H9 (cell line): ENCODE measurements at regions not wholly inside any gene's neighbourhood (a gene's known extent, or its start where the extent isn't known, plus 50 kb on each side); places are given as distances from the start of the nearest gene placed in this dataset.

Experiments
- DNase-seq: peaks from one replicate; pipeline ENCODE4 v3.0.0-alpha.2; 2017
- H2AFZ ChIP-seq: one replicate; pipeline ENCODE4 v1.6.1; 2013; ENCODE audit warnings: mild to moderate bottlenecking, low read length, control low read depth, moderate library complexity
- H2AK5ac ChIP-seq: 2 replicates; pipeline ENCODE4 v1.6.1; 2013; ENCODE audit warnings: low read length, control low read depth, mixed read lengths; ENCODE audit not compliant: insufficient read length
- H2BK120ac ChIP-seq: one replicate; pipeline ENCODE4 v1.6.1; 2013; ENCODE audit warnings: low read depth, mild to moderate bottlenecking, low read length, control low read depth, inconsistent platforms; ENCODE audit not compliant: poor library complexity, severe bottlenecking
- H2BK12ac ChIP-seq: 2 replicates; pipeline ENCODE4 v1.6.1; 2013; ENCODE audit warnings: low read length, control low read depth, mixed read lengths, low read depth; ENCODE audit not compliant: insufficient read length
- H2BK15ac ChIP-seq: 2 replicates; pipeline ENCODE4 v1.6.1; 2013; ENCODE audit warnings: low read depth, low read length, control low read depth
- H2BK20ac ChIP-seq: one replicate; pipeline ENCODE4 v1.6.1; 2013; ENCODE audit warnings: low read depth, mild to moderate bottlenecking, low read length, control low read depth, inconsistent platforms; ENCODE audit not compliant: poor library complexity, severe bottlenecking
- H2BK5ac ChIP-seq: 2 replicates; pipeline ENCODE4 v1.6.1; 2013; ENCODE audit warnings: low read length, control low read depth, mixed read lengths; ENCODE audit not compliant: insufficient read length
- H3K14ac ChIP-seq: 2 replicates; pipeline ENCODE4 v1.6.1; 2013; ENCODE audit warnings: low read length, control low read depth; ENCODE audit not compliant: insufficient read depth
- H3K18ac ChIP-seq: 2 replicates; pipeline ENCODE4 v1.6.1; 2013; ENCODE audit warnings: low read depth, mild to moderate bottlenecking, mixed read lengths, low read length, control low read depth; ENCODE audit not compliant: insufficient read length
- H3K23ac ChIP-seq: 2 replicates; pipeline ENCODE4 v1.6.1; 2013; ENCODE audit warnings: low read length, control low read depth, mixed read lengths, low read depth; ENCODE audit not compliant: insufficient read length
- H3K23me2 ChIP-seq: 2 replicates; pipeline ENCODE4 v1.6.1; 2013; ENCODE audit warnings: low read depth, mild to moderate bottlenecking, mixed read lengths, low read length, control low read depth; ENCODE audit not compliant: insufficient read length, poor library complexity, severe bottlenecking
- H3K27ac ChIP-seq: 2 replicates; pipeline ENCODE4 v1.5.1; 2013; ENCODE audit warnings: low read length, control low read depth, mixed read lengths, low read depth; ENCODE audit not compliant: insufficient read length
- H3K27me3 ChIP-seq: 2 replicates; pipeline ENCODE4 v1.6.1; 2013; ENCODE audit warnings: low read length, control low read depth, inconsistent platforms; ENCODE audit not compliant: insufficient read depth
- H3K4ac ChIP-seq: 2 replicates; pipeline ENCODE4 v1.6.1; 2013; ENCODE audit warnings: low read depth, mild to moderate bottlenecking, control low read depth, inconsistent platforms, low read length, moderate library complexity
- H3K4me1 ChIP-seq: 2 replicates; pipeline ENCODE4 v1.6.1; 2013; ENCODE audit warnings: low read length, control low read depth, inconsistent platforms; ENCODE audit not compliant: insufficient read depth
- H3K4me2 ChIP-seq: 2 replicates; pipeline ENCODE4 v1.6.1; 2013; ENCODE audit warnings: low read length, control low read depth, mixed read lengths; ENCODE audit not compliant: insufficient read length, insufficient read depth
- H3K56ac ChIP-seq: 2 replicates; pipeline ENCODE4 v1.6.1; 2013; ENCODE audit warnings: low read depth, mild to moderate bottlenecking, mixed read lengths, low read length, control low read depth; ENCODE audit not compliant: insufficient read length
- H3K79me1 ChIP-seq: 2 replicates; pipeline ENCODE4 v1.6.1; 2013; ENCODE audit warnings: low read depth, mild to moderate bottlenecking, moderate library complexity, low read length, control low read depth, inconsistent platforms; ENCODE audit not compliant: insufficient read depth, poor library complexity, severe bottlenecking
- H3K79me2 ChIP-seq: 2 replicates; pipeline ENCODE4 v1.6.1; 2013; ENCODE audit warnings: low read length, control low read depth, inconsistent platforms; ENCODE audit not compliant: insufficient read depth
- H3K9ac ChIP-seq: 2 replicates; pipeline ENCODE4 v1.6.1; 2013; ENCODE audit warnings: low read length, control low read depth, mixed read lengths; ENCODE audit not compliant: insufficient read length; ENCODE audit errors: extremely low read depth
- H3K9me3 ChIP-seq: one replicate; pipeline ENCODE4 v1.6.1; 2013; ENCODE audit warnings: low read depth, low read length, inconsistent platforms; ENCODE audit not compliant: control insufficient read depth
- H3T11ph ChIP-seq: one replicate; pipeline ENCODE4 v1.6.1; 2013; ENCODE audit warnings: mild to moderate bottlenecking, low read length, control low read depth, inconsistent platforms
- H4K20me1 ChIP-seq: one replicate; pipeline ENCODE4 v1.6.1; 2013; ENCODE audit not compliant: control insufficient read depth, insufficient read length, insufficient read depth
- H4K5ac ChIP-seq: 2 replicates; pipeline ENCODE4 v1.6.1; 2013; ENCODE audit warnings: low read depth, mild to moderate bottlenecking, mixed read lengths, low read length, control low read depth; ENCODE audit not compliant: insufficient read length
- H4K8ac ChIP-seq: replicated peaks from 2 replicates; pipeline ENCODE4 v1.6.1; 2013; ENCODE audit warnings: low read length, control low read depth, mixed read lengths, low read depth; ENCODE audit not compliant: insufficient read length
- H4K91ac ChIP-seq: 2 replicates; pipeline ENCODE4 v1.6.1; 2013; ENCODE audit warnings: low read depth, mild to moderate bottlenecking, moderate library complexity, mixed read lengths, low read length, control low read depth; ENCODE audit not compliant: insufficient read length
- H3K27ac Mint-ChIP-seq, 3 experiments: 2 replicates in 2 of 3; 3 replicates in 1 of 3; pipeline ENCODE4 v1.8.0; 2020 to 2021; ENCODE audit warnings: mixed read lengths in 3 of 3, mild to moderate bottlenecking in 1 of 3, moderate library complexity in 1 of 3
- H3K27me3 Mint-ChIP-seq: 2 replicates; pipeline ENCODE4 v1.8.0; 2021; ENCODE audit warnings: low read depth, mild to moderate bottlenecking, moderate library complexity, mixed read lengths
- H3K36me3 Mint-ChIP-seq, 3 experiments: 2 replicates in 2 of 3; 3 replicates in 1 of 3; pipeline ENCODE4 v1.8.0; 2020 to 2021; ENCODE audit warnings: low read depth in 3 of 3, mixed read lengths in 3 of 3; ENCODE audit not compliant: insufficient read depth in 1 of 3
- H3K4me1 Mint-ChIP-seq, 2 experiments: 2 replicates each; pipeline ENCODE4 v1.8.0; 2020; ENCODE audit warnings: mixed read lengths in 2 of 2
- H3K4me3 Mint-ChIP-seq, 2 experiments: 2 replicates in 1 of 2; 3 replicates in 1 of 2; pipeline ENCODE4 v1.8.0; 2020 to 2021; ENCODE audit warnings: mild to moderate bottlenecking in 2 of 2, mixed read lengths in 2 of 2, moderate library complexity in 1 of 2
- H3K9me3 Mint-ChIP-seq, 2 experiments: 2 replicates in 1 of 2; 3 replicates in 1 of 2; pipeline ENCODE4 v1.8.0; 2020; ENCODE audit warnings: mild to moderate bottlenecking in 2 of 2, mixed read lengths in 2 of 2, moderate library complexity in 1 of 2
- WGBS: extraction: QIAGEN DNeasy Blood & Tissue Kit; methylation state at CpG from one replicate; pipeline ENCODE4 v1.1.7; 2013; ENCODE audit warnings: missing lambda C conversion rate, low lambda C conversion rate, mixed read lengths; ENCODE audit not compliant: insufficient read length; ENCODE audit errors: extremely low coverage; 5-methylcytosine and 5-hydroxymethylcytosine counted together
- TF ChIP-seq, protein P1 (sequence below): fragments of 200-600 bp; sonication (generic); conservative IDR thresholded peaks from 3 replicates; pipeline ENCODE4 v1.8.0; 2021; ENCODE audit warnings: antibody characterized with exemption, mild to moderate bottlenecking

DNA sequence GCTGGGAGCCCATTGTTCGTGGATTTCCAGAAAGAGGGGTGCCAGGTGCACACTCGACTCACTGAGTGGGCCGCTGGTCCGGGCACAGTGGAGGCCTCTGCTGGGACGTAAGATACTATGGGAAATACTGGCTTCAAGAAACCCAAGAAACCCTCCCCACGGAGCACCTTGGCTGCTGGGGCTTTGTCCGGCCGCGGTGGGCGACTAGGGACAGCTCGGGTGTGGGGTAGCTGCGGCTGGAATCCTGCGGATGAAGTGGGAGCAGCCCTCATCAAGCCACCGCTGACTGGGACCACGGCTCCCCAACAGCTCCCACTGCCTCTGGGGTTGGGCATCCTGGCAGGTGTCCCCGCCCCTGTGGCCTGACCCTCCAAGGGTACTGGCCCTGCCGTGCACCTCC, 69.5 kb upstream of the GATA5 start:
- Histone ChIP-seq H3K27me3 (no peaks in the 10 kb centered on the region), H3K79me2 (no peaks in the 10 kb centered on the region), H3K23ac (no peak overlapping the region), H2BK15ac (no peak overlapping the region), H4K91ac (no peak overlapping the region), H3K27ac (no peak overlapping the region), H3K4me1 (no peaks in the 10 kb centered on the region; the same call in 1 of the 2 replicates), H2AK5ac (no peak overlapping the region), H2BK120ac (no peak overlapping the region), H3K56ac (no peak overlapping the region), H3K4ac (no peak overlapping the region), H3K18ac (no peak overlapping the region), H4K5ac (no peak overlapping the region), H2BK5ac (no peak overlapping the region), H2BK12ac (no peak overlapping the region), H3K9ac (no peak overlapping the region), H3T11ph (no peak overlapping the region), H3K79me1 (no peaks in the 10 kb centered on the region), H3K23me2 (no peaks in the 10 kb centered on the region), H4K8ac (no peak overlapping the region), H2AFZ (no peak overlapping the region), H3K14ac (no peak overlapping the region; the same call in 1 of the 2 replicates), H3K9me3 (no peaks in the 10 kb centered on the region), H4K20me1 (no peaks in the 10 kb centered on the region), H3K4me2 (no peak overlapping the region), H2BK20ac (no peak overlapping the region)
- no peak for DNase-seq
- no peak overlapping the region for H3K4me3 Mint-ChIP-seq
- H3K4me1 Mint-ChIP-seq, result peaks cover 0 to 3% of the 10 kb centered on the region in 2 experiments; a peak in 1 of 4 replicates
- H3K36me3 Mint-ChIP-seq, result peaks cover 0 to 5% (median 0%) of the 10 kb centered on the region in 3 experiments; a peak in 1 of 7 replicates
- H3K27ac Mint-ChIP-seq, result no peak overlapping the region
- peaks cover 3 to 5% of the 10 kb centered on the region in 2 experiments; a peak in 4 of 5 replicates for H3K9me3 Mint-ChIP-seq
- TF ChIP-seq, protein P1, sequence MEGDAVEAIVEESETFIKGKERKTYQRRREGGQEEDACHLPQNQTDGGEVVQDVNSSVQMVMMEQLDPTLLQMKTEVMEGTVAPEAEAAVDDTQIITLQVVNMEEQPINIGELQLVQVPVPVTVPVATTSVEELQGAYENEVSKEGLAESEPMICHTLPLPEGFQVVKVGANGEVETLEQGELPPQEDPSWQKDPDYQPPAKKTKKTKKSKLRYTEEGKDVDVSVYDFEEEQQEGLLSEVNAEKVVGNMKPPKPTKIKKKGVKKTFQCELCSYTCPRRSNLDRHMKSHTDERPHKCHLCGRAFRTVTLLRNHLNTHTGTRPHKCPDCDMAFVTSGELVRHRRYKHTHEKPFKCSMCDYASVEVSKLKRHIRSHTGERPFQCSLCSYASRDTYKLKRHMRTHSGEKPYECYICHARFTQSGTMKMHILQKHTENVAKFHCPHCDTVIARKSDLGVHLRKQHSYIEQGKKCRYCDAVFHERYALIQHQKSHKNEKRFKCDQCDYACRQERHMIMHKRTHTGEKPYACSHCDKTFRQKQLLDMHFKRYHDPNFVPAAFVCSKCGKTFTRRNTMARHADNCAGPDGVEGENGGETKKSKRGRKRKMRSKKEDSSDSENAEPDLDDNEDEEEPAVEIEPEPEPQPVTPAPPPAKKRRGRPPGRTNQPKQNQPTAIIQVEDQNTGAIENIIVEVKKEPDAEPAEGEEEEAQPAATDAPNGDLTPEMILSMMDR, result no peak
- peaks cover 25% of the 10 kb centered on the region for H3K27me3 Mint-ChIP-seq
- WGBS, result no CpG with 5 or more reads among the region's 17 CpGs
